ENCODE measurements at regions not wholly inside any gene's neighbourhood (a gene's known extent, or its start where the extent isn't known, plus 50 kb on each side); places are given as distances from the start of the nearest gene placed in this dataset.

DNA sequence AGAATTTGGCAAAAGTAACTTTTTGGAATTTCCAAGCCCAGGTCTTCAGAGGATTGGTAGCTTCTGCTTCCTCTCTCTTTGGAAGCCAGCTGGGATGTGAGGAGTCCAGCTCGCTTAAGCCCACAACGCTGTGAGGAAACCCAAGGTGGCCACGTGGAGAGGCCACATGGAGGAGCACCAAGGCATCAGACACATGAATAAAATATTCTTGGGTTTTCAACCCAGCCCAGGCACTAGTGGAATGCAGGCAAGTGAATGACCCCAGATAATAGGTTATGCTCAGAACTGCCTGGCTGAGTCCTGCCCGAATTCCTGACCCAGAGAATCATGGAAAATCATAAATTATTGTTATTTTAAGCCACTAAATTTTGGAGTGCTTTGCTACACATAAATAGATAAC, 119.7 kb upstream of the PARP11 start:
- whole genome bisulfite sequencing, 2 donors = 64 to 73% methylated on average over 4 of the region's 4 CpGs
- Histone ChIP-seq H3K27ac (ENCODE audit: low read depth in 2 of 2, low read length in 1 of 2) (no peak overlapping the region), H3K9me3 (ENCODE audit: control insufficient read depth in 2 of 2, insufficient read depth in 1 of 2, low read depth in 1 of 2, low read length in 1 of 2) (no peaks in the 10 kb centered on the region), H3K4me1 (ENCODE audit: control insufficient read depth in 2 of 2, insufficient read depth in 2 of 2, low read length in 1 of 2) (no peaks in the 10 kb centered on the region), H3K27me3 (ENCODE audit: control insufficient read depth in 1 of 2, insufficient read depth in 2 of 2, low read length in 2 of 2) (no peaks in the 10 kb centered on the region), H3K4me3 (ENCODE audit: low read depth in 1 of 2, low read length in 2 of 2) (no peak overlapping the region), H3K36me3 (ENCODE audit: control insufficient read depth in 2 of 2, insufficient read depth in 2 of 2, low read length in 1 of 2) (no peaks in the 10 kb centered on the region)

DNA sequence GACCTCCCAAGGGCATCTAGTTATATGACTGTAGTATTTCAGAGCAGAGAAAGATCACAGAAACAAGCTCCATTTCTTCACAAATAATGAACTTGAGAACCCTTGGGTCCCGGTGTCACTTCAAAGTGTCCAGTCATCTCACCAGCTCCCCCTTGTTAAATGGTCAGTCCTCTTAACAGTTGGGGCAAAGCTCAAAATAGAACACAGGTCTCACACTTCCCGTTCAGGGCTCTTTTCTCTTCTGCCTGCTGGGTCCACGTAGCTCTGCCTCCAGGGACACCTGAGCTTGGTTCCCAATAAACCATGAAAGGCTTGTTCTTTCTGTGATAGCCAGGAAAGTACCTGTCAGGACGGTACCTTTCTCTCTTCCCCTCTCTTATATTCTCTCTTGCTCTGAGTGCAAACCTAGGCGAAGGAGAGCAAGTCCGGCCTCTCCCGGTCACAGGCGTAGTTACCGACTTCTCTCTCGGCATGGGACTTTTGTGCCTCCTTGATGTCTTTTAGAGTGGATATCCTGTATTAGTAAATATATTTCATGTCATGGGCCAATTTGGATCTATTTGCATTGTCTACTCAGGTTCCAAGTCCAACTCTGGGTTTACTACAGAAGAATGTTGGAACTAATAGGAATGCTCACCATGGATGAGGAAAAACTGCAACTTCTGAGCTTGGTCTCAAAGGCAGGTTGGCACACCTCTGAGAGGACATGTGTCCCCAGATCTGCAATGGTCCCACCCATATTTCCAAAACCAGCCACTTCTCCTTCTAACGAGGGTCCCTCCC, 118.8 kb upstream of the PARP11 start:
- Histone ChIP-seq H3K27me3 (ENCODE audit: control insufficient read depth in 1 of 2, insufficient read depth in 2 of 2, low read length in 2 of 2) (no peaks in the 10 kb centered on the region), H3K4me3 (ENCODE audit: low read depth in 1 of 2, low read length in 2 of 2) (no peak overlapping the region), H3K4me1 (ENCODE audit: control insufficient read depth in 2 of 2, insufficient read depth in 2 of 2, low read length in 1 of 2) (no peaks in the 10 kb centered on the region), H3K27ac (ENCODE audit: low read depth in 2 of 2, low read length in 1 of 2) (no peak overlapping the region), H3K36me3 (ENCODE audit: control insufficient read depth in 2 of 2, insufficient read depth in 2 of 2, low read length in 1 of 2) (no peaks in the 10 kb centered on the region), H3K9me3 (ENCODE audit: control insufficient read depth in 2 of 2, insufficient read depth in 1 of 2, low read depth in 1 of 2, low read length in 1 of 2) (no peaks in the 10 kb centered on the region)
- 82% methylated on average over 11 of the region's 11 CpGs for WGBS, 2 donors

DNA sequence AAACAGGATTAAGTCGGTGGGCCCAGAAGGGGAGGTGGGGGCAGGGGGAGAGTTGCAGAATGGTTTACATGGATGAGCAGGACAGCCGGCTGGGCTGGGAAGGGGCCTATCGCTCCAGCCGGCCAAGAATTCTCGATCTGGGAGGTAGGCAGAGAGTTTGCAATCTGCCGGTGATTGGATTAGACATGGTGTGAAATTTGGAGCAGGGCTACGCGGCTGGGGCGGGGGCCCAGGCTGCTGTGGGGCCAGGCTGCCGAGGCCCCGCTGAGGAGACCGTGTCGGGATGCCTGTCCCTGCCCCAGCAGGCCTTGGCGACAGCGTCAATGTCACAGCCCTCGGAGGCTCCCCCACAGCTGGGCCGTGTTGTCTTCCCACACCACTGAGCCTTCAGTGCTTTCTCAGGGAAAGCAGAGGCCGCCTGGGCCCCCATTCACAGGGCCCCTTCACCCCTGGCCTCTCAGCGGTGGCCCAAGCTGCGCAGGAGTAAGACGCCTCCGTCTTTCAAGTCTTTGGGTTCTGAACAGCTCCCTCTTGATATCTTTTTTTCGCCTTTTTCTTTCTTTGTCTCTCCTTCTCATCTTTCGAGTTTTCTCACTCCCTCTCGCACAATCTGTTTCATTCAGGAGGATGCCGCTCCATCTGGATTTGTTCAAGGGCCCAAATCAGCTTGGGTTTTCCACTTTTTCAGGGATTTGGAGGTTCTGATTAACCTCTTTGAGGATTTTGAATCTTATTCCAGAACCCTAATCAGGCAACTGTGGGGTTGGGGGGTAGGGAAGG, 117.5 kb upstream of the PARP11 start:
- no peaks in the 10 kb centered on the region for H3K4me1 ChIP-seq (ENCODE audit: control insufficient read depth in 2 of 2, insufficient read depth in 2 of 2, low read length in 1 of 2)
- H3K27ac ChIP-seq (ENCODE audit: low read depth in 2 of 2, low read length in 1 of 2) = no peak overlapping the region
- 75 to 76% methylated on average over 26 of the region's 26 CpGs for WGBS, 2 donors
- H3K36me3 ChIP-seq (ENCODE audit: control insufficient read depth in 2 of 2, insufficient read depth in 2 of 2, low read length in 1 of 2) = no peaks in the 10 kb centered on the region
- no peaks in the 10 kb centered on the region for H3K9me3 ChIP-seq (ENCODE audit: control insufficient read depth in 2 of 2, insufficient read depth in 1 of 2, low read depth in 1 of 2, low read length in 1 of 2)
- no peak overlapping the region for H3K4me3 ChIP-seq (ENCODE audit: low read depth in 1 of 2, low read length in 2 of 2)
- H3K27me3 ChIP-seq (ENCODE audit: control insufficient read depth in 1 of 2, insufficient read depth in 2 of 2, low read length in 2 of 2) = no peaks in the 10 kb centered on the region

GRCh38 chr12:3989218-3989550, 116.0 kb upstream of the PARP11 start:
- 57 to 74% methylated on average over 2 of the region's 2 CpGs for WGBS, 2 donors
- Histone ChIP-seq H3K4me3 (ENCODE audit: low read depth in 1 of 2, low read length in 2 of 2) (no peak overlapping the region), H3K9me3 (ENCODE audit: control insufficient read depth in 2 of 2, insufficient read depth in 1 of 2, low read depth in 1 of 2, low read length in 1 of 2) (no peaks in the 10 kb centered on the region), H3K36me3 (ENCODE audit: control insufficient read depth in 2 of 2, insufficient read depth in 2 of 2, low read length in 1 of 2) (no peaks in the 10 kb centered on the region), H3K27ac (ENCODE audit: low read depth in 2 of 2, low read length in 1 of 2) (no peak overlapping the region), H3K4me1 (ENCODE audit: control insufficient read depth in 2 of 2, insufficient read depth in 2 of 2, low read length in 1 of 2) (no peaks in the 10 kb centered on the region), H3K27me3 (ENCODE audit: control insufficient read depth in 1 of 2, insufficient read depth in 2 of 2, low read length in 2 of 2) (no peaks in the 10 kb centered on the region)

DNA sequence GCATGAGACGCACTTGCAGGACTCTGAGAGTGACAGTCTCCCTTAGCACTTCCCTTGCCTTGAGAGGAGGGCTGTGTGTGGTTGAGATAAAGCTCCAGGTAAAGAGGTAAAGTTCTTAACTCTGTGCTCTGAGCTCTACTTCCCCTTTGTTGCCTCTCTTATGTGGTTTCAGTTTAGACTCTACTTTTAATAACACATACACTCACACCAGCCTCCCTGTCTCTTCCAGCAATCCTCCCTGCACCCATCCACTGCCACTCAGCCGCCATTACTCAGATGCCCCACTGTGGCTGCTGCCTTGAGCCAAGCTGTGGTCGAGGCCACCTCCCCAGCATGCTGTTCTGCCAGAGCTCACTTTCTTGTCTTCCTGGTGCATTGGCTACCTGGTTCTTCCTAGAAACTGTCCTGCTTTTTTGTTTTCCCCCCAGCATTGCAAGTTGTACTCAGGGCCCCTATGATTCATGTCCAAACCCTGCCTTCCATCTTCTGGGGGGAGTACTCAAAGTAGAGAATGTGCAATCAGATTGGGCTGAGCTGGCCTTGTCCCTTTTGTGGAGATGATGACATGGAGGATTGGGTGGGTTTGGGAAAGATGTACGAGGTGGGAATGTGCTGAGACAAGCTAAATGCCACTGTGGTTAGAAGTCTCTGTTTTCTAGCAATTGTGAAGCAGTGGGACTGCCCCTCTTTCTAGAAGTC, 115.5 kb upstream of the PARP11 start:
- H3K4me1 ChIP-seq (ENCODE audit: control insufficient read depth in 2 of 2, insufficient read depth in 2 of 2, low read length in 1 of 2) = no peaks in the 10 kb centered on the region
- no peaks in the 10 kb centered on the region for H3K36me3 ChIP-seq (ENCODE audit: control insufficient read depth in 2 of 2, insufficient read depth in 2 of 2, low read length in 1 of 2)
- no peak overlapping the region for H3K27ac ChIP-seq (ENCODE audit: low read depth in 2 of 2, low read length in 1 of 2)
- H3K9me3 ChIP-seq (ENCODE audit: control insufficient read depth in 2 of 2, insufficient read depth in 1 of 2, low read depth in 1 of 2, low read length in 1 of 2) = no peaks in the 10 kb centered on the region
- H3K27me3 ChIP-seq (ENCODE audit: control insufficient read depth in 1 of 2, insufficient read depth in 2 of 2, low read length in 2 of 2) = no peaks in the 10 kb centered on the region
- H3K4me3 ChIP-seq (ENCODE audit: low read depth in 1 of 2, low read length in 2 of 2) = no peak overlapping the region
- WGBS, 2 donors = 64 to 71% methylated on average over 4 of the region's 4 CpGs

- no peaks in the 10 kb centered on the region for H3K27me3 ChIP-seq (ENCODE audit: control insufficient read depth in 1 of 2, insufficient read depth in 2 of 2, low read length in 2 of 2)
- no peaks in the 10 kb centered on the region for H3K36me3 ChIP-seq (ENCODE audit: control insufficient read depth in 2 of 2, insufficient read depth in 2 of 2, low read length in 1 of 2)
- H3K4me1 ChIP-seq (ENCODE audit: control insufficient read depth in 2 of 2, insufficient read depth in 2 of 2, low read length in 1 of 2) = no peaks in the 10 kb centered on the region
- no peak overlapping the region for H3K4me3 ChIP-seq (ENCODE audit: low read depth in 1 of 2, low read length in 2 of 2)
- H3K9me3 ChIP-seq (ENCODE audit: control insufficient read depth in 2 of 2, insufficient read depth in 1 of 2, low read depth in 1 of 2, low read length in 1 of 2) = no peaks in the 10 kb centered on the region
- 79 to 81% methylated on average over 4 of the region's 4 CpGs for WGBS, 2 donors
- no peak overlapping the region for H3K27ac ChIP-seq (ENCODE audit: low read depth in 2 of 2, low read length in 1 of 2)
These were observed 114.4 kb upstream of the PARP11 start for GRCh38 chr12:3987571-3987970.

DNA sequence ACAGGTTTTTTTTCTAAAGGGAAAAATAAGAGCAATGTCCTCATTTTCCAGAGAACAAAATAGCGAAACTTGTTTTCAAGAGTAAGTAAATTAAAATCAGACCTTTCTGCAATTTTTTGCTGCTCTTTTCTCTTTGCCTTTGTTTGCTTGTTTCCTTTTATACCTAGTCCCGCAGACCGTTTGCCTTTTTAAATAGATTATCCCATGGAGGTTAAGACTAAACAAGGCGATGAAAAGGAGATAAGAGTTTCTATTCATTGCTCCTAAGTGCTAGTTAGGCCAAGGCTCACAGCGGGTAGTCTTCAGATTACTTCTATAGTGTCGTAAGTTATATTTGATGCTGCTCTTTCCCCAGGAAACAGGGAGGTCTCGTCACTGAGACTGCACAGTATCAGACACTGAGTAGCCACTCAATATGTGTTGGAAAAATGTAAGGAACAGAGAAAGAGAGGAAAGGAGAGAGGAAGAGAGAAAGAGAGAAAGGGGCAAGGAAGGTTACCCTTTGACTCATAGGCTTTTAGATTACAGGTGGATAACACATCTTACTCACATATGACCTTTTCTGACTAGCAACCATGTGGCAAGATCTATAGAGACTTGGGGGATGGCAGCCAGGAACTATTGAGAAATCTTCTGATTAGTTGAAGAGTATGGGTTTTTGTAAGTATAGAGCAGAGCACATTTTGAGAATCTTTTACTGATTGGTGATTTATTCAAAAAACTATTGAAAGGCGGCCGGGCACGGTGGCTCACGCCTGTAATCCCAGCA, 107.5 kb upstream of the PARP11 start:
- Histone ChIP-seq H3K27me3 (ENCODE audit: control insufficient read depth in 1 of 2, insufficient read depth in 2 of 2, low read length in 2 of 2) (no peaks in the 10 kb centered on the region), H3K4me1 (ENCODE audit: control insufficient read depth in 2 of 2, insufficient read depth in 2 of 2, low read length in 1 of 2) (no peaks in the 10 kb centered on the region), H3K9me3 (ENCODE audit: control insufficient read depth in 2 of 2, insufficient read depth in 1 of 2, low read depth in 1 of 2, low read length in 1 of 2) (no peaks in the 10 kb centered on the region), H3K4me3 (ENCODE audit: low read depth in 1 of 2, low read length in 2 of 2) (no peak overlapping the region), H3K36me3 (ENCODE audit: control insufficient read depth in 2 of 2, insufficient read depth in 2 of 2, low read length in 1 of 2) (no peaks in the 10 kb centered on the region), H3K27ac (ENCODE audit: low read depth in 2 of 2, low read length in 1 of 2) (no peak overlapping the region)
- 77 to 80% methylated on average over 11 of the region's 11 CpGs for WGBS, 2 donors

- no peaks in the 10 kb centered on the region for H3K27me3 ChIP-seq (ENCODE audit: control insufficient read depth in 1 of 2, insufficient read depth in 2 of 2, low read length in 2 of 2)
- H3K36me3 ChIP-seq (ENCODE audit: control insufficient read depth in 2 of 2, insufficient read depth in 2 of 2, low read length in 1 of 2) = no peaks in the 10 kb centered on the region
- H3K4me3 ChIP-seq (ENCODE audit: low read depth in 1 of 2, low read length in 2 of 2) = no peak overlapping the region
- WGBS, 2 donors = 93 to 98% methylated on average over 2 of the region's 2 CpGs
- no peaks in the 10 kb centered on the region for H3K4me1 ChIP-seq (ENCODE audit: control insufficient read depth in 2 of 2, insufficient read depth in 2 of 2, low read length in 1 of 2)
- no peak overlapping the region for H3K27ac ChIP-seq (ENCODE audit: low read depth in 2 of 2, low read length in 1 of 2)
- H3K9me3 ChIP-seq (ENCODE audit: control insufficient read depth in 2 of 2, insufficient read depth in 1 of 2, low read depth in 1 of 2, low read length in 1 of 2) = no peaks in the 10 kb centered on the region
These were observed 104.4 kb upstream of the PARP11 start for GRCh38 chr12:3977621-3978020.

DNA sequence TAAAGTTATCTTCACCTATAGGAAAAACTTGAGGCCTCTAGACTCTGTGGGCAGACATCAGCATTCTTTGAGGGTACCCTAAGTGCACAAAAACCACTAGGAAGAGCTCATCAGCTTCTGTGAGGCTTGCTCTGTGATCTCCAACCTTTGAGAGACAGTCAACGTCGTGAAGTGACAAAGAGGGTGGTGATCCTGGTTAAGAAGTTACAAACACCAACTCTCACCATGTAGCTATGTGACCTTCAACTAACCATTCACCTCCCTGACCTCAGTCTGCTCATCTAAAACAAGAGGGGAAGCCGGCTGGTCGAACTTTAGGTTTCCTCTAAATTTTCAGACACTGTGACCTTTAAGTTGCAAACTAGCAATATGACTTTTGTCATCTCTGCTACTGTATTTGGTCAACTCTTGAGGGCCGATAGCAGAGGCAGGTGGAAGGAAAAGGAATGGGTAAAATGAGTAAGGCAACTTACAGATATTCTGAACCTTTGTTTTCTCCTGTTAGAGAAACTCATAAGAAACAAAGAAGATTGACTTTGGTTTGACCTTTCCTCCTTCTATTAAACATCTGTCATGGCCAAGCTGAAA, 103.2 kb upstream of the PARP11 start:
- WGBS, 2 donors = 70 to 77% methylated on average over 5 of the region's 5 CpGs
- no peaks in the 10 kb centered on the region for H3K9me3 ChIP-seq (ENCODE audit: control insufficient read depth in 2 of 2, insufficient read depth in 1 of 2, low read depth in 1 of 2, low read length in 1 of 2)

More for the DNA sequence above, 103.2 kb upstream of the PARP11 start:
- Histone ChIP-seq H3K4me3 (ENCODE audit: low read depth in 1 of 2, low read length in 2 of 2) (no peak overlapping the region), H3K27me3 (ENCODE audit: control insufficient read depth in 1 of 2, insufficient read depth in 2 of 2, low read length in 2 of 2) (no peaks in the 10 kb centered on the region), H3K27ac (ENCODE audit: low read depth in 2 of 2, low read length in 1 of 2) (no peak overlapping the region), H3K36me3 (ENCODE audit: control insufficient read depth in 2 of 2, insufficient read depth in 2 of 2, low read length in 1 of 2) (no peaks in the 10 kb centered on the region), H3K4me1 (ENCODE audit: control insufficient read depth in 2 of 2, insufficient read depth in 2 of 2, low read length in 1 of 2) (no peaks in the 10 kb centered on the region)

Data from esophagus (tissue), 2 donors.